ENCODE measurements at regions not wholly inside any gene's neighbourhood (a gene's known extent, or its start where the extent isn't known, plus 50 kb on each side); places are given as distances from the start of the nearest gene placed in this dataset.
A peak's percentile ranks its signal among the peaks of the same experiment; 100 is the strongest.
"Not testable (repeated sequence)": the region's sequence is repeated elsewhere in the genome, so short reads cannot be mapped to it uniquely, and the experiment has no call there.

DNA sequence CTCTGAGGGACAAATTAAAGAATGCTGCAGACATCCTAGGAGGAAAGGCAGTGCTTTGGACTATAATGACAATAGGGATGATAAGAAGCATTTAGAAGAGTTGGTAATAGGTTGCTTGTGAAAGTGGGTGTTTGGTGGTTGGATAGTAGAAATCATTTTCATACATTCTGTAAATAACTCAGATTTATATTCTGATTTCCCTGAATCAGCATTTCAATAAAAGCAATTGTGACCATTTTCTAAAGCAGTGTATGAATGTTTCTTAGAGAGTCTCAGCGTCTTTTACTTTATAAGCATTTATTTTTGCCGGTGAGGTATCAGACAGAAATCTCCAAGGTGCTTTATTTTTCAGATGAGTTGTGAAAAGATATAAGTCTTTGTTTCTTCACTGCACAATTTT, 1099.0 kb upstream of the LRRTM1 start:
- no peak for DNase-seq

DNA sequence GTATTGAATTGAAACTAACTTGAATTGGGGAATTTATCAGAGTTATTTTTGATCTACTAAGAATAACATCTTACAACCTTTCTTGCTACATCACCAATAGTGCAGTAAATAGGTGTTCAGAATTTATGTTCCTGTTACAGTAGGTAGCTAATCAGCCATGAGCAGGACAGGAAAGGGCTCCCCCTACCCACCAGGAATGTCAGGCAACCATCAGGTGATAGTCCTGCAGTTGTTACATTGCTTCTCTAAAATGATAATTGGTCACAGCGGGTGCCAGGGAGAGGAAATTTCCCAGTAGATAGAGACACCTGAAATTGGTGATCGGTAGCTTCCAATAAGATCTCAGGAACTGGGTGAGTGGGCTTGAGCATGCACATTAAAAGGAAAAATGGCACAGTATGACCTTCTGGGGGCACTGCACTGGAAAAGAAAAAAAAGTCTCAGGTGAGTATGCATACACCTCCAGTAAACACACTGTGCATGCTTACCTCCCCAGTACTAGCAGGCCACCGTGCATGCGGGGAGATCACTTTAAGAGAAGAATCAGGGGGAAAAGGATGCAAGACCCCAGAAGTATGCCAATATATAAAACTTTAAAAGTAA, 1092.0 kb upstream of the LRRTM1 start:
- DNase-seq = no peak

DNA sequence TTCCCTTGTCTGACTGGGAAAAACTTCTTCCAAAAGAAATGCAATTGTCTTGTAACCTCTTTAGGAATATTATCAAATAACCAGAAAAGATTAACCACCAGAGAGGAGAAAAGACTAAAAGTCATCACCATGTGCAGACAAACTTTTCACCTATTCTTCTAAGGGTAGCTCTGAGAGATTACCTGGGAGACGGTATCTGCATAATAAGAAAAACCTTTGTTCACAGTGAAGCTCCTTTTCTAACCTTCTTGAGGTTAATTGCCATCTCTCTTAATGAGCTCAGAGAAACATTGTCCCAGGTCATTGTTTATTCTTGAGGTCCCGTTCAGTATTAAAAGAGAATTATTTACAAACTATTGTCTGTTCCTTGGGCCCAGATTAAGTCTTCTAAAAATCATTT, 1091.2 kb upstream of the LRRTM1 start:
- DNase-seq = no peak

DNA sequence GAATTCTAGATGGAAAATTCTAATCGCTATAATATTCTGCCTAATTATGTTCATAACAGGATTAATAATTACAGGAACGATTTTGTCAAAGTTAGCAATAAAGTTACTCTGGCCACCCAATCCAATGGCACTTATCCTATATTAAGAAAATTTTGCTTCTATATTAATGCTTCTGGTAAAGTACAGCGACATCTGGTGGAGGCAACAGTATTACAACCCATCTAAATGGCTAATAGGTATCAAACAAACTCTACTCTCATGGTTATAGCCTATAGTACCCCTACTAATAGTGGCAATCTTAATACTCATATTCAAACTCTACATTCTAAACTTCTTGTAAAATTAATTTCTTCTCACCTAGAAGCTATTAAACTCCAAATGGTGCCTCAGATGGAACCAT, 1084.7 kb upstream of the LRRTM1 start:
- no peak for DNase-seq

DNA sequence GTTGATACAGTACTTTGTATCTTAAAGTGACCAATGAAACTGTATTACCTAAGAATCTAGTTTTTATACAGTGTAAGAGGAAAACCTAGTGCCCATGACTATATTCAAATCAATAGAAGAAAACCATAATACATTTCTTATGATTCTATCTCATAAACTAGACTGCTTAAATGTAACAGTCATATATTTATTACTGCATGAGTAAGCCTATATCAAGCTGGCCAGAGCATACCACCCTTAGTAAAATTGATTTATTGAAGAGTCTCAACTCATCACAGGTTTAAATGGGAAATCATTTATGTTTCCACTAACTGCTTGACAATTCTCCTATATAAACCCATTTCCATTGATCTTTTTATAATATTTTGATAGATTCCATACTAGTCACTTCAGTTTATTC, 1059.2 kb upstream of the LRRTM1 start:
- DNase-seq = no peak

DNA sequence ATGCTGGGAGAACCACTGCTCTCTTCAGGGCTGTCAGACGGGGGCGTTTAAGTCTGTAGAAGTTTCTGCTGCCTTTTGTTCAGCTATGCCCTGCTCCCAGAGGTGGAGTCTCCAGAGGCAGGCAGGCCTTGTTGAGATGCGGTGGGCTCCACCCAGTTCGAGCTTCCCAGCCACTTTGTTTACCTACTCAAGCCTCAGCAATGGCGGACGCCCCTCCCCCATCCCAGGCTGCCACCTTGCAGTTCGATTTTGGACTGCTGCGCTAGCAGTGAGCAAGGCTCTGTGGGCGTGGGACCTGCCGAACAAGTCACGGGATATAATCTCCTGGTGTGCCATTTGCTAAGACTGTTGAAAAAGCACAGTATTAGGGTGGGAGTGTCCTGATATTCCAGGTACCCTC, 1057.9 kb upstream of the LRRTM1 start:
- DNase-seq = not testable (repeated sequence)

DNA sequence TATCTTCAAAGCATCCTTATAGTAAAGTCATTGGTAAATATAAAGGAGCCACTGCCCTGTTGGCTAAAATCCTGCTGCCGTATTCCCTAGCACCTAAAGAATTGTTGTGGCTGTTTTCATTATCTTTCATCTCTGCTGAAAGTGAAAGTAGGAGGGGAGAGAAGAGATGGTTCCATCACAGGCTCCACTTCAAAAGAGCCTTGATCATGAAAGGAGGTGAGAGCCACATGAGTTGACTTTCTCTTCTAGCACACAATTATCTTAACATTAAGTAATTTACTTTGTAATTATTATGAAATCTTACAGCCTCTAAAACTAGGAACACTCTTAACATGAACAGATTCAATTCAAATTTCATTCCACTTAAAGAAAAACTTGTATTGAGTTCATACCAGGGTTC, 1050.9 kb upstream of the LRRTM1 start:
- no peak for DNase-seq

DNA sequence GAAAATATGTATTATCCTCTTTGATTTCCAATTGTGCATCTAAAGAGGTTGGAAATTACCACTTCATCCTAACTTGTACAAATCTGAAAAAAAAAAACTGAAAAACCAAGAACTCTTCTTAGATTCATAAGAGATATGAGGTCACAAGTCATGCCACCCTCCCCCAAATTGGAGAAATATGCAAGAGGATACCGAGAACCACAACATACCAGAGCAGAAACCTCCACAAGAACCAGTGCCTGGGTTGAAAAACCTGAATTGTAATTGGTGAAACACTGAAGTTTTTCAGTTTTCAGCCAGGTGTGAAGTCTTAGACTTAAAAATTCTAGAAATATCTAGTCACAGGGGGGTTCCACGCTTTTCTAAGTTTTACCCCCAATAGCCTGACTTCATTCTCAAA, 1029.5 kb upstream of the LRRTM1 start:
- no peak for DNase-seq

DNA sequence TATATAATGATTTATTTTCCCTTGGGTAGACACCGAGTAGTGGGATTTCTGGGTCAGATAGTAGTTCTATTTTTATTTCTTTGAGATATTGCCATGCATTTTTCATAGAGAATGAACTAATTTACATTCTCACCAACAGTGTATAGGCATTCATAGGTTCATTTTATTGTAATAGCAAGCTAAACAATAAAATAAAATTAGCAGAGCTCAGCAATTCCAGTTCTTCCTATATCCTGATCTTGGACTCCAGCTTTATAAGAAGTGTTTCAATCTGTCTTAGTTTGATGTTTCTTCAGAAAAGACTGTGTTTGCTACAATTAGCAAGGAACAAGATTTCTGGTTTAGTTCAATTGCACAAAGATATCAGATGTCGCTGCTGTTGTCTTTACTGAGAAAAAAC, 1024.4 kb upstream of the LRRTM1 start:
- DNase-seq = no peak

DNA sequence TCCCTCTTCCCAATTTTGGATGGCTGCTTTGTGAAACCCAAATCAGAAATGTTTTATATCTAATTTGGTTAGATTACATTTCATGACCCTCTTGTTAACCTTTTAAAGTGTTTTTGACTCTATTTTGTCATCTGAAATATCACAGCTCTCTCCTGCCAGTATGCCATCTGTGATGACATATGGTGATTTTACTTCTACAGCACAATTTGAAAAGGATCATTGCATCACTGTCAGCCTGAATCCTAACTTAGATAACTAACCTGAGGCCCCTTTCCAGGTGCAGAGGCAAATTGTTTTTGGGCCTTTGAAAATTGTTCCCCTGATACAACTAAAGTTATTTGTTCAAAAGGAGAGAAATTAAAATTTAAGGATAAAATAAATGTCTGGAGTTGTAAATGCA, 1023.4 kb upstream of the LRRTM1 start:
- DNase-seq = no peak

DNA sequence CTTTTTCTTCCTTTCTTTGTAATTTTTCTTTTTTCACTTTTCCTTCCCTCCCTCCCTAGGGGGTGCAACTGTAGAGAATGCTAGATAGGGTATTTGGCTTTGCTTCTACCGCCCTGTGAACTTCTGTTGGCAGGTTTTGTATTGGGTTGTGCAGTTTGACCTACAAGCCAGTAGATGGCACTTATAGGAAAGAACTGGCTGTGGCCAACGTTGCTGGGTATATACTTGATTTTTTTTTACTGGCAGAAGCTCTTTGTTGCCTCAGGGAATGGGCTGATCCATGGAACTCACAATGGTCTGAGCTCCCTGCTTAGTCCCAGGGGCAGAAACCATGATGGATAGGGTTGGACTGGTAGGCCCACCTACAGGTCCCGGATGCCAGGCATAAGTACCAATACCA, 1019.5 kb upstream of the LRRTM1 start:
- DNase-seq = peak in 1 of 3 experiments; percentile 43

DNA sequence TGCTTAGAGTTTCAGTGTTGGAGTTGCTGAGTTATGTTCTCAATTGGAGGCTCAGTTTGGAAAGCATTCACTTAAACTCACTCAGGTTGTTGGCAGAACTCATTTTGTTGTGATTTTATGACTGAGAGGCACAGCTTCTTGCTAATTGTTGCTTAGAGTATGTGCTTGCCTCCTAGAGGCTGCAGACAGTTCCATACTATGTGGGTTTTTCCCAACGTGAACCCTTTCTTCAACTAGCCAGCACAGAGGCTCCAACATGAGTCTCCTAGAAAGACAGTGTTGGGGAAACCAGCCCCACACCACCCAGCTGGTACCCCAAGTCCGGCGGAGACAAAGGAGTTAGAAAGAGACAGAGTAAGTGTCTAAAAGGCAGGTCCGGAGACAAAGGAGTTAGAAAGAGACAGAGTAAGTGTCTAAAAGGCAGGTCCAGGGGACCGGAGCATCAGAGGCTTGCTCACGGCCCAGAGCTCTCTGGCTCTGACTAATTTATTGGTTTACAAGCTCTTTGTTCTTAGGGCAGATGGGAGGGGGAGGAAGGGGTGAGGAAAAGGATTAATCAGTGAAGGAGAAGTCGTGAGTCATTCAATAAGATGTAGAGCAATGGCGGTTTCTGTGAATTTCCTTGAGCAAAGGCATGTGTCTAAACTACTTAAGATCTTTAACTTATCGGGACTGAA, 999.7 kb upstream of the LRRTM1 start:
- DNase-seq = no peak

DNA sequence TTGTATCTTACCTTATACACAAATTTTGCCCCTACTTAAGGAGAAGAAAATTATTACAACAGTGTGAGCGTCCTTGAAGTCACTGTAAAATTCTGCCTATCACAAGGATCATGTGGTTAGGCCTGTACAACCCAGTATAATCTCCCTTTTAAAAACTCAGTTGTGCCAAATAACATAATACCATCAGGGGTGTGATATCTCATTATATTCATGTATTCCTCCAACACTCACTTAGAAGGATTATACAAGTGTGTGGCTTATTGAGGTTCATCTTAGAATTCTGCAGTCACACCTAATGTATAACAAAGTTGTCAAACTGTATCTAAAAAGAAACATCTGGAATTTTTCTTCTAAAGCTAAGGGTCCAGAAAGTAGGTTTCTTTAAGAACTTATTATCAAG, 998.8 kb upstream of the LRRTM1 start:
- no peak for DNase-seq

DNA sequence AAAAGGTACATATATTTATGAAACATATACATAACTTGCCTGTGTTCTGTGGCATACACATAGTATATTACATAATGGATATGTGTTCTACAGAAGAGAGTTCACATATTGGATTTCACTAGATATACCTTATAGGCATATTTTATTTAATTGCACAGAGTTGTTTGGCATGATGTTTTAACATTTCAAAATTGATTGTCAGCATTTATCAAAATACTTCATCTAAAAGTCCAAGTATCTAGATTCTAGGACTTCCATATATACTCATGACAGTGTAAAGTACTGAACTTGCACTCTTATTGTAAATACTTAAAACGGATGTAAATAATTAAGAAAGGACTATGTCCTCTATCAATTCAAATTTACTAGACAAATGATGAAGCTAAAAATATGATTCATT, 995.3 kb upstream of the LRRTM1 start:
- no peak for DNase-seq

DNA sequence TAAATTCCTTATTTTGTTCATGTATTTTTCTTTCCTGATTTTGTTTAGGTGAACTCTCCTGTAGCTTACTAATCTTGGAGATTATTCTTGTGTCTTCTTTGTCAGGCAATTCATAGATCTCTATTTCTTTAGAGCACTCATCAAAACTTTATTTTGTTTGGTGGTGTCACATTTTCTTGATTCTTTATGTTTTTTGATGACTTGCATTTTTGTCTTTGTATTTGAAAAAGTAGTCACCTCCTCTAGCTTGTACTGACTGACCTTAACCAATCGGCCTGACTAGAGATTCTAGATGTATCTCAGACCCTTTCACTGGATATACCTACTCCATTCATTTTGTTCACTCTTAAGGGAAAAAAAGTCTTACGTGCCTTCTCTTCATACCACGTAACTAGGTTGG, 986.3 kb upstream of the LRRTM1 start:
- DNase-seq = no peak

DNA sequence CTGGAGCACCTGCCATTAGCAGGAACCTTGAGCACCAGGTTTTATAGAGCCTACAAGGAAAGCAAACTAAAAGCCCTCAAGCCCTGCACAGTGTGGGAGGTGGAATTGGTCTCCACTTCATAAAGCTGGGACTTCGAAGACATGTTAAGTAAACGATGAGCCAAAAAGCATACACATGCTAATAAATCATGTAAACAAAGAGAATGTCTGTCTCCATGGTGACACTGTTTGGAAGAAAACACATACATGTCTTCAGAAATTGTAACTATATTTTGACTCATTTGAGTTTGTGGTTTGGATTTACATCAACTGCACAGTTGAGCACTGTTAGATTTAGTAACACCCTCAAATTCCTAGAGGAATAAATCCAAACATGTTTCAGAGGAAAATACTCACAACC, 978.5 kb upstream of the LRRTM1 start:
- DNase-seq = peak in 1 of 3 experiments; percentile 38

DNA sequence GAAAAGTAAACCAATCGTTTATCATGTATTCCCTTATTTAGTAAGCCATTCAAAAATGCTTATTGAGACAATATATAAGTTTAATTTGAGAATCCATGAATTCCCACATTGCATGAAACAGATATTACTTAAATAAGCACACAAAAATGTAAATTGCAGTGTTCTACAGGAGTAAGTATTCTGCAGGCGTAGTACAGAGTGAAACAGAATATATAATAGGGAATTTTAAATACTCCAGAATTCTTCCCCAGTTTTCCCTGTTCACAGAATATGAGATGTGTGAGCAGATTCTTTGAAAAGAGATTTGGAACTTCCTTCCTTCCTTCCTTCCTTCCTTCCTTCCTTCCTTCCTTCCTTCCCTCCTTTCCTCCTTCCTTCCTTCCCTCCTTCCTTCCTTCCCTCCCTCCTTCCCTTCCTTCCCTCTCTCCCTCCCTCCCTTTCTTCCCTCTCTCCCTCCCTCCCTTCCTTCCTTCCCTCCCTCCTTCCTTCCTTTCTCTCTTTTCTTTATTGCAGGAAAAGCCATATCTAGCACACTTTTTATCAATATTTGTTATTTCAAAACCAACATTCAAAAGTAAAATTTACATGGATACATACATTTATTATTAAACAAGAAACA, 977.7 kb upstream of the LRRTM1 start:
- DNase-seq = no peak

DNA sequence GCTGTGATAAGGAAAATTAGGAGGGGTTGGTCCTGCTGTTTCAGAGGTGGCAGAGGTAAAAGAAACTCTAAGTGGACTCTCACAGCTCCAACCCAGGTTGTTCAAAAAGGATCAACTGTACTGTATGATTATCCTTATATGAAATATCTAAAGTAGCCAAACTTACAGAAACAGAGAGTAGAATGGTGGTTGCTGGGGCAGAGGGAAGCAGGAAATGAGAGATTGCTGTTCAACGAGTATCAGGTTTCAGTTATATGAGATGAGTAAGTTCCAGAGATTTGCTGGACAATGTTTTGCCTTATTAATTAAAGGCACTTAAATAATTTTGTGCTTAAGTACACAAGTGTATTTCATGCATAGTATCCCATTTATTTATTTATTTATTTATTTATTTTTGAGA, 972.0 kb upstream of the LRRTM1 start:
- no peak for DNase-seq

DNA sequence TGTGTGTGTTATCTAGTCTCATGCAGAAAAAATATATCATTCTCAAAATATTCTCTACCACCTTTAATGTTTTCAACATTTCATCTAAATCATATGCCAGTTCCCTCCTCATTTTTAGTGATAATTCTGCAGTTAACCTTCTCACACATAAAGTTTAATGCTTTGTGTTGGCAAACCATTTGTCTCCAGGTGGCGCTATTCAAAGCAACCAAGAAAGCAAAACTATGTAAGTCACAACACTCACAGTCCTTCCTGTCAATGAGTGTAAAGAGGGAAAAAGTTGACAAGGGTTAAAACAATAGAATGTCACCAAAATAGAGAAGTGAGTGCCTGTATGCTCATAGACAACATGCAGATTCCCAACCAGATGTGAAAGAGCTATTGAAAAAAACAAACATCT, 961.6 kb upstream of the LRRTM1 start:
- peak in 2 of 3 experiments; percentile 2 to 30 for DNase-seq

DNA sequence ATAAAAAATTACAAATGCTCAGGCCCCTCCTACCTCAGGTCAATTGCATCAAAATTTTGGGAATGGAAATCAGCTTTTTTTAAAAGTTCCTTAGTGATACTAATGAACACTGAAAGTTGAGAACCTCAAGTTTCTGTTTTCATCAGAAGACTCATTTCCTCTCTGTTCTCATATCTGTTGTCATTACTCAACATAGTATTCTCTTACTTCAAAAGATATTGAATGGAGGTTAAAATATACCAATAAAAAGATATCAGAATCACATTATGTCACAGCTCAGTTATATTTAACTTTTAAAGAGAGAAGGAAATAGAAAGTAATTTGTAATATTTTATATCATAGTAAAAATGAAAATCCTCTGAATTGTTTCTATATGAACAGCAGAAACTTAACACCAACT, 959.4 kb upstream of the LRRTM1 start:
- no peak for DNase-seq

DNA sequence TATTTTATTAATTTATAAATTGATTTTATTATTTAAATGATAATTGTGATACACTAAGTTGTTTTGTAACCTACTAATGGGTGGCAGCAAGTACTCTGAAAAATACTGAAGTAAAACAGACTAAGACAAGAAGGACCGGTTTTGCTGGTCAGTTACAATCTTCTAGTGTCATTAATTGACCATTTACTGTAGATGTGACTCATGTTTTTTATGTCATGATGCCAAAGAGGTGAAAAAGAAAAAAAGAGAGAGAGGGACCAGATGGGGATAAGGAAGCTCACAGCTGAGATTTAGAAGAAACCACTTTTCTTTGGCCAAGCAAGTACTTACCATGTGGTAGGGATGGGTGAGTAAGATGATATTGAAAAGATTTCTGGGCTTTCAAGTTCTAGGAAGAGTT, 955.8 kb upstream of the LRRTM1 start:
- DNase-seq = no peak

DNA sequence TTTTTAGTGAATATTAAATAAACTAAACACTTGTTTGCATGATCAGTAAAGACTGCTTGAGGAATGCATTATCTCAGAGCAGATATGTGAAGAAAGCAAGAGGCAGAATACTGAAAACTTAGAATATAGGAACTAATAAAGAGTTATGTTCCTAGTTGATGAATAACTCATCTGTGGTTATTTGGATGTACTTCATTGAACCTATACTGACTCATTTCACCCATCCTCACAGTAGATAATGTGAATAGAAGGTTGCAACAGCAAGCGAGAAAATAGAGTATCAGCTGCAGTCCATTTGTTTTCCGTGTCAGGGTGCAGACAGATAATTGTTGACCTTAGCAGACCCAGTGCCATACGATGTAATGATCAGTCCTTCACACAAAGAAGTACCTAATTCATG, 945.7 kb upstream of the LRRTM1 start:
- DNase-seq = peak in 1 of 3 experiments; percentile 5

DNA sequence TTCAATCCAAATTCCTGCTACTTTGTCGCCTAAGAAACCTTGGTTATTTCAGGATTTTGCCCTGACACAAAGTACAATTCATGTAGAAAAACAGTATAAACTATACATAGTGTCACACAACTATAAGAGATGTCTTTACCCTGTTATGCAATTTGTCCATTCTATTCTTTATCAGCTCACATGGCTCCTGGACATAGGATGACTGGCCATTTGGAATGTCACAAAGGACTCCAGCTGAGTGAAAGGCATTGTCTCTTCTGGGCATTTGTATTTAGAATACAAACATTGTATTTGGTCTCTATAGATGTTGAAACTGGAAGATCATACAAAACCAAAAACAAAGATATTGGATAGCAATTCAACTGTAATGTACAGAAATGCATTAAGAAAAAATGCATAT, 944.6 kb upstream of the LRRTM1 start:
- DNase-seq = no peak

DNA sequence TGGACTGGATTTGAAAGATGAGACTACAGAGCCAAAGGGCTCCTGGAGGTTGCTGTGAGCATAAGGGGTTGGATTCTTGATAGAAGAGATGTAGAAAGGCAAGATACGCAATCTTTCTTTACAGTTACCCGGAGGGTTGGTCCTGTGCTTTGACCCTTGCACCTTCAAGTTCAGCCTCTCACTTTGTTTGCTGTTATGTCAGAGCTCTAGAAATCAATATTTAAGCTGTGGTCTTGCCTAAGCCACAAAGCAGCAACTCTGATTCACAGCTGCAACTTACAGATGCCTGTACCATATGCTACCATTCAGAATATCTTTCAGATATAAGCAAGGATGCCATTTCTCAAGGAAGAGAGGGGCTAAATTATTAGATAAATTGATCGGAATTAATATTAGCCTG, 943.1 kb upstream of the LRRTM1 start:
- DNase-seq = no peak

DNA sequence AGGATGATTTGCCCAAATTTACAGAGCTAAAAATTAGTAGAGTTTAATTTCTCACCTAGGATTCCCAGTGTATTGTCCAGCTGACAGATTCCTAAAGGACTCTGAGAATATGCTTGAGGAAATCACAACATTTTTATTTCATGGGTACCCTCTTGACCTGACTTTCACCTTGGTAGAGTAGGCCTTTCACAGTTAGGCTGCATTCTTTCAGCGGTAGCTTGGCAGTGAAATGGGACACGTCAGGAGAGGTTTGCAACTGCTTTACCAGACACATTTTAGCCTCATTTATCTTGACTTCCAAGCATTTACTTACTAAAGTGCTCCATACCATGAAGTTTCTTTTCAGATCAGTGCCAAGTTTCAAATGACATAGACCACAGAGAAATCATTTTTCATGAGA, 937.9 kb upstream of the LRRTM1 start:
- no peak for DNase-seq

Data from NCI-H1417 (cell line).